Muscle layer of duodenum (tissue), 2 donors: ENCODE measurements at regions not wholly inside any gene's neighbourhood (a gene's known extent, or its start where the extent isn't known, plus 50 kb on each side); places are given as distances from the start of the nearest gene placed in this dataset.

Experiments
- H3K27ac ChIP-seq: one replicate; pipeline ENCODE4 v1.7.0; 2013; ENCODE audit warnings: mild to moderate bottlenecking, low read length
- H3K27me3 ChIP-seq: one replicate; pipeline ENCODE4 v1.7.0; 2013; ENCODE audit warnings: low read depth, mild to moderate bottlenecking, control low read depth, low read length
- H3K36me3 ChIP-seq, 2 donors: one replicate each; pipeline ENCODE4 v1.7.0; 2013; ENCODE audit warnings: low read length in 2 of 2, control low read depth in 1 of 2, mild to moderate bottlenecking in 1 of 2; ENCODE audit not compliant: insufficient read depth in 2 of 2, control insufficient read depth in 1 of 2
- H3K4me1 ChIP-seq, 2 donors: one replicate each; pipeline ENCODE4 v1.7.0; 2013; ENCODE audit warnings: low read length in 2 of 2, mild to moderate bottlenecking in 2 of 2, control low read depth in 1 of 2, moderate library complexity in 1 of 2; ENCODE audit not compliant: insufficient read depth in 2 of 2, control insufficient read depth in 1 of 2
- H3K4me3 ChIP-seq, 2 donors: one replicate each; pipeline ENCODE4 v1.7.0; 2013; ENCODE audit warnings: low read length in 2 of 2, low read depth in 1 of 2, mild to moderate bottlenecking in 1 of 2
- H3K9me3 ChIP-seq, 2 donors: one replicate each; pipeline ENCODE4 v1.7.0; 2013; ENCODE audit warnings: low read length in 2 of 2, control low read depth in 1 of 2, mild to moderate bottlenecking in 1 of 2; ENCODE audit not compliant: control insufficient read depth in 1 of 2
- donor health status: healthy.

DNA sequence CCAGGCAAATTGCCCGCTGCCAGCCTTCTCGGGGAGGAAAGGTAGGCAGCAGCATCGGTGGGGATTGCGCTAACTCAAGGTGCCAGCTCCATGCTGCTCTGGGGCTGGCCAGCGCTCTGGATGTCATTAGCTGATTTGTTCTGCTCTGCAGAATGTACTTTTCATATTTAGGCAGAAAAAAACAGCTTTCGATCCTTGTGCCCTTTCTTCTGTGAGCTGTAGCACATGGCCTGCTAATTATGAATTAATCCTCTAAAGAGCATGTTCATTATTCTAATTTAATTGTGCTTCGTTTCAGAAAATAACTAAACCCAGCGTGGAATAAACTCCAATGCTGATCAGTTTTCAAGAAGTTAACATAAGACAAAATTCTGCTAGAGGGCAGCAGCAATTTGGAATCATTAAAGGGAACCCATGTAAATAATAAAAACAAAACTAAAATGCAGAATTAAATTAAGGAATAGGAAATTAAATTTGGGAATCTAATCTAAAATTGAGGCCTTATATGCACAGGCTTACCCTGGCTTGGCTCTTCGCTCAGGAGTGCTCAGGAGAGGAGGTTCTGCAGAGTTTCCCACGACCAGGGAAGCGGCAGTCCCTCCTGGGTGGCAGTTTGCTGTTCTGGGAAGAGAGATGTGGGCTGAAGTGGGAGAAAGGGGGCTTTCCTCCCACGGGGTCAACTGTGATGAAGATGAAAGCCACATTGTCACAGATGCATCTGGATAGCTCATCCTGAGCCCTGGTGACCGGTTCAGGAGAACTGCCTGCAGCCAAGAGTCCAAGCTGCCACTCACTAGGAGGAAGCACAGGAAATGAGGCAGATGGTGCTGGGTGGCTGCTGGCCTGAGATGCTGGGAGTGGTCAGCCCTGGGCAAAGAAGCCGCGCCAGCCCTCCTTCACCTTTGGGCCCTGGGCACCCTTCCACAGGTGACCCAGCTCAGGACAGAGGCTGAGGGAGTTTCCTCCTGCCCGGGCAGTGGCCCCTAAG lies 93.2 kb upstream of the PKDCC start:
- H3K36me3 ChIP-seq, result no peaks in the 10 kb centered on the region
- H3K9me3 ChIP-seq, result no peaks in the 10 kb centered on the region
- no peaks in the 10 kb centered on the region for H3K4me1 ChIP-seq
- no peak overlapping the region for H3K4me3 ChIP-seq
- no peak overlapping the region for H3K27ac ChIP-seq
- H3K27me3 ChIP-seq, result no peaks in the 10 kb centered on the region

DNA sequence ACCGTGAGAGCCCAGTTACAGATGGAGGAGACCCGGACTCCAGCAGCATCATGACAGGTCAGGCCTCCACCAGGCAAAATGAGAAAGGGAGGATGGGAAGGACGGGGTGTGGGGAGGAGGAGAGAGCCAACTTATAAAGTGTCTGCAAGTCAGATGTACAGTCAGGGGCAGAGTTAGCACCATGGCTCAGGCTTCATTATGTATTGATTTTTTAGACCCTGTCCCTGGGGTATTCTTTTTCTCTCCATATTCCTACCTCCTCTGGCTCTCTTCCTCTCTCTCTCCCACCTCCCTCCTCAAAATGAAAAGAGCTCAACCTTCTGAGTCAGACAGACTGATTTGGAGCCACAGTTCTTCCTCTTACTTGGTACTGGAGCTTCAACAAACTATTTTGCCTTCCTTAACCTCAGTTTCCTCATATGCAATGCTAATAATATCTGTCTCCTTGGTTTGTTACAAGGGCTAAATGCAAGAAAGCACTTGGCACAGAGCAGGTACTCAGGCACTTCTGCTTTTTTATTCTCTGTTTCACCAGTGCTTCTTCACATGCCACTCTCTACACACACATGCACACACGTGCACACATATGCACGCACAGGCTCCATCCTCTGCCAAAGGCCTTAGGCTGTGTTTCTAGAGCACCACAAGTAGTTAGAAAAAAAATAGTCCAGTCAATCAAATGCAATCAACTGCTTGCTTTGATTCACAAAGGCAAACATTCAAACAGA lies 92.3 kb upstream of the PKDCC start:
- Histone ChIP-seq H3K9me3 (no peaks in the 10 kb centered on the region), H3K4me3 (no peak overlapping the region), H3K36me3 (no peaks in the 10 kb centered on the region), H3K4me1 (no peaks in the 10 kb centered on the region), H3K27me3 (no peaks in the 10 kb centered on the region), H3K27ac (no peak overlapping the region)

DNA sequence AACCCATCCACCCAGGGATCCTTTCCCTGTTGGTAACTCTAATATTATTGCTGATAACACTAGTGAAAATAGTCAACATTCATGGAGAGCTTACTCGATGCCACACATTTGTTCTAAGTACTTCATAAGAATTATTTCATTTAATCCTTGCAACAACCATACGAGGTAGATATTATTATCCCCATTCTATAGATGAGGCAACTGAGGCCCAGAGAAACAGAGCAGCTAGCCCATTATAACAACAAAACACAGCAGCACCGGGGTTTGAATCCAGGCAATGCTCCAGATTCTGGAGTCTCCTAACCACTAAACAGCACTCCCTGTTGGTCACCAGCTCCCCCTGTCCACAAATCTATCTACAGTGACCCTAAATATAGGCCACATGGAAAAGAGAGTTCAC lies 90.4 kb upstream of the PKDCC start:
- Histone ChIP-seq H3K27ac (no peak overlapping the region), H3K36me3 (no peaks in the 10 kb centered on the region), H3K4me1 (no peaks in the 10 kb centered on the region), H3K9me3 (no peaks in the 10 kb centered on the region), H3K27me3 (no peaks in the 10 kb centered on the region), H3K4me3 (no peak overlapping the region)

DNA sequence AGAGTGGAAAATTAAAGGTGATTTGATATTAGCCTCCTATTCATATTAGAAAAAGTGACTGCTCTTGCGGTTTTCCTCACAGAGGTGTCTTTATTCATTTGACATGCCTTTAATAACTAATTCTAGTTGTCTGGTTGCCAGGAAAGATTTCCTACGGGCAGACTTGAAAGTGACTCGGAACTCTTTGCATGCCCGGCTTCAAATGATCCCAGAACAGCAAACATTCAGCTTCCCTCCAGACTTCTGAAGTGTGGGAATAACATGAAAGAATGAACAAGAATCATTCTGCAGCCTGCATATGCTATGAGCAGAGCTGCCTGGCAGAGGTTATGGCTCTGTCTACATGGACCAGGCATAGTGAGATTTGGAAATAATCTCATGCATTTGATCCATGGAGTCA lies 89.6 kb upstream of the PKDCC start:
- H3K9me3 ChIP-seq, result no peaks in the 10 kb centered on the region
- no peaks in the 10 kb centered on the region for H3K27me3 ChIP-seq
- peaks cover 0 to 5% of the 10 kb centered on the region in 2 donors for H3K4me1 ChIP-seq
- no peak overlapping the region for H3K4me3 ChIP-seq
- H3K27ac ChIP-seq, result no peak overlapping the region
- no peaks in the 10 kb centered on the region for H3K36me3 ChIP-seq

DNA sequence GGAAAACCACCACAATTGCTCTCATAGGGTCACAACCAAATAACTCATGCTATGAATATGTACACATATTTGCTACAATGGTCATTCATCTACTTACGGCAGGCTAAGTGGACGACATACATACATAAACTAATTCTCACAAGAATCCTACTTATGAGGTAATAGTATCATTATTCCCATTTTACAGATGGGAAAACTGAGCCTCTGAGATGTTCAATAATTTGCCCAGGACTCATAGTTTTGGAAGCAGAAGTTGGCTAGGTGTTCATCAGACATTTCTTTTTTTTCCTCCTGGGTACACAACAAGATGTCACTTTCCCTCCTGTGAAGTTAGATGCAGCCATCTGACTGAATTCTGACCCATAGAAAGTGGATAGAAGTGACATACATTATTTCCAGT lies 89.0 kb upstream of the PKDCC start:
- no peak overlapping the region for H3K27ac ChIP-seq
- H3K9me3 ChIP-seq, result no peaks in the 10 kb centered on the region
- H3K4me1 ChIP-seq, result peaks cover 2 to 10% of the 10 kb centered on the region in 2 donors

DNA sequence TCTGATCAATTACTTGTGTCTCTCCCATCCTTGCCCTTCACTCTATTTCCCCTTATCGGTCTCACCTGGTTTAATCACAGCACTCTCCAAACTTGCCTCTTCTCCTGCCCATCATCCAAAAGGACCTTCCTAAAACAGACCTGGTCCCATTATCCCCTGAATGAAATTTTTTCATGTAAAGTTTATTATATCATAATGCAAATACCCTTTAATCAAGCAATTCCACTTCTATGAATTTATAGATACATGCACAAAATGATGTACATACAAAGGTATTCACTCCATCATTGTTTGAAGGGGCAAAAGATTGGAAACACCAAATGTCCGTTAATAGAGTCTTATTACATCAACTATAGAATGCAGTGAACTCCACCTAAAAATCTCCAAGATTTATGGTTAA lies 88.1 kb upstream of the PKDCC start:
- no peaks in the 10 kb centered on the region for H3K36me3 ChIP-seq
- H3K27ac ChIP-seq, result no peak overlapping the region
- H3K4me1 ChIP-seq, result peaks cover 12 to 17% of the 10 kb centered on the region in 2 donors
- H3K27me3 ChIP-seq, result no peaks in the 10 kb centered on the region
- no peak overlapping the region for H3K4me3 ChIP-seq
- no peaks in the 10 kb centered on the region for H3K9me3 ChIP-seq

More for the DNA sequence above, 89.0 kb upstream of the PKDCC start:
- no peaks in the 10 kb centered on the region for H3K36me3 ChIP-seq
- H3K27me3 ChIP-seq, result no peaks in the 10 kb centered on the region
- H3K4me3 ChIP-seq, result no peak overlapping the region

DNA sequence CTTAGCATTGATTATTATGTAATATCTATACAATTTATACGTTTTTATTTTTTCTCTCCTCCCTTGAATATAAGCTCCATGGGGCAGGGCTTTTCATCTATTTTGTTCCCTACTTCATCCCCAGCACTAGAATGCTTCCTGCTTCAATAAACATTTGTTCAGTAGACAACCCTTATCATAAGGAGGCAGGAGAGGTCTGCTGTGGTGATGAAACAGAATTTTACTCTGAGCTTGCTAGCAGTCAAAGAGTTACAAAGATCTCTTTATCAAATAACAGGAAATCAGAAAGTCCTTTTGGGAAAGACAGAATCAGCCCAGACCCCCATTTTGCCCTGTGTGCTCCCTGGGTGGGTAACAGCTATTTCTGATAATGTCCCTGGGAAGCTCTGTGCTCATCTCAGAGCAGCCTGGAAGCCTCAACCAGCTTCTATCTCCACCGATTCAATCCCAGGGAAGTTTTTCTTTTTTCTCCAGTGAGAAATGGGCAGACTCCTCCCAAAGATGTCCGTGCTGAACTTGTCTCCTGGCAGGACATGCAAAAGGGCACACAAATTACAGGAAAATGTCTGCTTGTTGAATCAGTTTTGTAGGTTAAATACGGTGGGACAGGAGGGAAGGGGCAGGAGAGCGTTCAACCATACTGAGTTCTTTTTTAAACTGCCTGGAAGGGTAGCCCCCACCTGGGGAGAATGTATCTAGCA lies 84.7 kb upstream of the PKDCC start:
- Histone ChIP-seq H3K36me3 (no peaks in the 10 kb centered on the region), H3K27me3 (no peaks in the 10 kb centered on the region), H3K4me1 (peaks cover 29 to 41% of the 10 kb centered on the region in 2 donors), H3K27ac (peak overlapping the region; percentile 69), H3K9me3 (no peaks in the 10 kb centered on the region), H3K4me3 (no peak overlapping the region)

DNA sequence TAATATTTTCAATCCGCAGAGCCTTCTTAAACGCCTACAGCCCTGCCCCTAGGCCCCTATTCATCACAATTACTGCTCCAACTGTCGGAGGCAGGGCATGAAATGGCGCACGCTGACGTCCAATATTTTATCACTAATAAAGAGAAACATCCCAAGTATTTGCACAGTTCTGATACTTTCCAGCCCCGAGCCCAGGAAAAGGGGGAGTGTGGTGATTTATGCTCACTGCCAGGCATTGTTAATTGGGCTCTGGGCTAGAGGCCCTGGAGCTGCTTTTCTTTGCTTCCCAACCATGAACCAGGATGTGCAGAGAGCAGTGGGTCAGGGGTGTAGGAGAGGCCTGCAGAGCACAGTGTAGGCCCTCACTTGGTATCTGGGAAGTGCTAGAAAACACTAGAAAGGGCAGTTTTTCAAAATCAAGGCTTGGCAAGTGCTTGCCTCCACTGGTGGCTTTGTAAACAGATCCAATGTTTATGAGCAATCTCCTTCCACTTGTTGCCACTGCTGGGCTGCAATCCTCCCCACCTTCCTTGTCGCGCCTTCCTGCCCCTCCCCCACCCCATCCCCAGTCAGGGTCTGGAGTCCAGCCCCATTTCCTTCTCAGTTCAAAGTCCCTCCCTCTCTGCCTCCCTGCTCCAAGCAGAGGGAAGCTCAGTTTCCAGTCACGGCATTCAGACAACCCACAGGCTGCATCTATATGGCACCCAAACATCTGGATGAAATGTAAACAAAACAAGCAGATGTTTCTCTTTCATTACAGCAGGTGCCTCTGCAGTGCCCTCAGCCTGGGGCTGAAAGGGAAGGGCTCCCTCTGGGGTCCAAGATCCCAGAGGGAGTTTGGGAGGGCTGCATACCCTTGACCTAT lies 83.9 kb upstream of the PKDCC start:
- Histone ChIP-seq H3K4me1 (peaks cover 29 to 43% of the 10 kb centered on the region in 2 donors), H3K27ac (peak overlapping the region; percentile 69), H3K27me3 (no peaks in the 10 kb centered on the region)

DNA sequence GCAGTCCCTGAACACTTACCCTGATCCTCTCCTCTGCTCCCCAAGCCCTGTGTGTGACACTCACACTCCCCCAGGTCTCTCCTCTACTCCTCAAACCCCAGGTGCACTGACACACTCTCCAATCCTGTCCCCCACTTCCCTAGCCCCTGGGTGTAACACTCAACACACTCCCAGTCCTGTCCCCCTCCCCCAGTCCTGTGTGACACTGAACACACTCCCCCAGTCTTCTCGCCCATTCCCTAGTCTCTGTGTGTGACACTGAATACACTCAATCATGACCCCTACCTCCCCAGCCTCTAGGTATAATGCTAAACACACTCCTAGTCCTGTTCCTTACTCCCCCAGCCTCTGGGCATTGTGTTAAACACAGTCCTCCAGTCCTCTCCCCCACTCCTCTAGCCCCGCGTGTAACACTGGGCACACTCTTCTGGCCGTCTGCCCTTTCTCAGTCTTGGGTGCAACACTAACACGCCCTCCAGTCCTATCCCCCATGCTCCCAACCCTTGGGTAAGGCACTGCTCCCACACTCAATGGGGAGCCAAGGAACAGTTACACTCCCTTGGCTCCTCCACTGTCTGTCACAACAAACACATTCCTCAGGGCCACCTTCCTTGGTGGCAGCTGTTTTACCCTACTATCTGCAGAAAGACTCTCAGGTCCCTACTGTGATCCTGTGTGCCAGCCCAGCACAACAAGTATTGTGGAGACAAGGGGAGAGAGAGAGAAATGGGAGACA lies 82.5 kb upstream of the PKDCC start:
- Histone ChIP-seq H3K27me3 (no peaks in the 10 kb centered on the region), H3K27ac (peak overlapping the region; percentile 60), H3K4me3 (no peak overlapping the region), H3K36me3 (no peaks in the 10 kb centered on the region), H3K4me1 (peaks cover 29 to 43% of the 10 kb centered on the region in 2 donors), H3K9me3 (no peaks in the 10 kb centered on the region)

More for the DNA sequence above, 83.9 kb upstream of the PKDCC start:
- Histone ChIP-seq H3K4me3 (no peak overlapping the region), H3K36me3 (no peaks in the 10 kb centered on the region), H3K9me3 (no peaks in the 10 kb centered on the region)

DNA sequence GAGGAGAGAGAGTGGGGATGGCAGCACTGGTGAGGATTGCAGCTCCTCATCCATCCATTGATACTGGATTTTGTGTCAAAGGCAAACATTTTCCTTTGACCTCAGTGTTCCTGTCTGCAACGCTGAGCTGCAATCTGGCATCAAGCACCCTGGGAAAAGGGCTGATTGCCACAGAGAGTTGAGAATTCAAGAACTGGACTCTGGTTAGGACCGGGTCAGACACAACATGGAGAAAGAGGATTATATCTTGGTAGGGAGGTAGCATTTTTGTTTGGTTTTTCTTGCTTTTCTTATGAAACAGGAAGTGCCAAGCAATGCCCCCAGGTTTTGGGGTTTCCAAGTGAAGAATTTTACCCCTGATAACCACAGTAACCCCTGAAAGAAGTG lies 81.9 kb upstream of the PKDCC start:
- Histone ChIP-seq H3K36me3 (no peaks in the 10 kb centered on the region), H3K4me3 (no peak overlapping the region), H3K9me3 (no peaks in the 10 kb centered on the region), H3K27ac (peak overlapping the region; percentile 60), H3K27me3 (no peaks in the 10 kb centered on the region), H3K4me1 (peaks cover 29 to 43% of the 10 kb centered on the region in 2 donors)
